NCI-H146 treated with DMSO at 0.1 percent for 48 hours (cell line): ENCODE measurements at regions not wholly inside any gene's neighbourhood (a gene's known extent, or its start where the extent isn't known, plus 50 kb on each side); places are given as distances from the start of the nearest gene placed in this dataset.

ENCODE experiments used
- DNase-seq: peaks from one replicate; lab custom pipeline; 2025; ENCODE audit not compliant: unreplicated experiment; lab: John Stamatoyannopoulos, UW

DNA sequence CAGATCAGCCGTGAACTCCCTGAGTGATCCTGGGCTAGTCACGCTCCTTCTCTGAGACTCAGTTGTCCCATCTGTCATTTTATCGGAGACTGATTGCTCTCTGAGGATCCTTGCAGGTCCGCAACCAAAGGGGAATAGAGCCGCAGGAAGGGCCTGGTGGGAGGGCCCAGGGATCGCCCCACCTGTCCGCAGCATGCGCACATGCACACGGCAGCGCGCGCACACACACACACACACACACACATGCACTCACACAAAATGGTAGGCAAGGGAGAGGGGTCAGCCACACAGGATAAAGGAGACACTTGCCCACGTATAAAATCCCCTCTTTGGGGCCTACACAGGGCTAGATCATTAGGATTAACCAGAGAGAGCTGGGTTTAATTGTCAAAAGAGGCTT, 95.6 kb upstream of the FOXP4 start:
- no peak for DNase-seq

DNA sequence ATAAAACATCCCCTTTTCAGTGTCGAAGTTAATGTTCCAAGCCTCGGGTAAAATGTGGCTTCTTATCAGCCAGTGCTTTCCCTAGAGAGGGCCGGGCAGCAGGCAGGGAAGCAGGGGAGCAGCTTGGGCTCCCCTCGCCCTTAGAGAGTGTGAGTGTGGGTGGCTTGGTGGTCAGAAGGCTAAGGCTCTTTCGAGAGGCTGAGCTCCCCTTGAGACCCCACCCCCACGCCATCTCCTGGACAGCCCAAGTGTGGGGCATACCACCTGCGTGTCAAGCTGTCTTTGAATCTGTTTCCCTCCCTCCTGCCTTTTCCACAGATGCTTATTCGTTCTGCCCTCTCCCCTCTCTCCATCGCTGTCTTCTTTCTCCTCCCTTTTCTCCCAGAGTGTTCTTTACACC, 95.1 kb upstream of the FOXP4 start:
- DNase-seq, result no peak

DNA sequence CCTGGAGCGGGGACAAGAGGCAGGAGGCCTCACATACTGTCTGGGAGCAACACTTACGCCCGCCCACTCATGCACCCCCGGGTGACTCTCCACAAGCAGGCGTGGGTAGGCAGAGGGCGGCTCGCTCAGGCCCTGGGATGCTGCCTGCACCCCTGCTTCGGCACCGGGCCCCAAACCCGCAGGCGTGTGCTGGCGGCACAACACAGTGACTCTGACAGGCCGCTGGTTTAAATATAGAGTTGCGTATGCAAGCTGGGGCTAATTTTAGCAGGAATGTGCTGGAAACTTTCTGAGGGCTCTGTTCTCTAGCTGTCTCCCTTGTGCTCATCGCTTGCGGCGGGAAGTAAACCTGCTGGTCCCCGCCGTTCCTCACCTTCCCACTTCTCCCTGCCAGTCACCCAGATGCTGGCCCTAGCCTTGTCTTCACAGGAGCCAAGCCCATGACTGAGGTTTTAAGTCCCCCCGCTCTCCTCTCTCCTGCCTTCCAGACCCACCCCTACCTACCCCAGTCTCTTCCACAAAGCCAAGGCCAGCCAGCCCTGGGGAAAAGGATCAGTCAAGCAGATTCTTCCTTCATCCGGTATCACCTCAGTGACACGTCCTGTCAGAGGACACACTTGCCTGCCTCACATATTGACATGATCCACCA, 94.5 kb upstream of the FOXP4 start:
- no peak for DNase-seq

DNA sequence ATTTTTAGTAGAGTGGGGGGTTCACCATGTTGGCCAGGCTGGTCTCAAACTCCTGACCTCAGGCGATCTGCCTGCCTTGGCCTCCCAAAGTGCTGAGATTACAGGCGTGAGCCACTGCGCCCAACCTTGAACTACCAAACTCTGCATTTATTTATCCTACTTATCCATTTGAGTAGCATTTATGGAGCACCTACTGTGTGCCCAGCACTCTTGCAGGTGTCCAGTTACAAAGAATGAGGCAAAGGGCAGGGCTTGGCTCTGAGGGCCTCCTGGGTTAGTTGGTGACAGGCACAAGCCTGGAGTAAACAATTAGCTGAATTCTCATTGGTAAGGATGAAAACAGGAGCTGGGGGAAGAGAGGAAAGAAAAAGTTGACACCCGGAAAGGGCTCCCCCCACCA, 93.4 kb upstream of the FOXP4 start:
- DNase-seq, result no peak

DNA sequence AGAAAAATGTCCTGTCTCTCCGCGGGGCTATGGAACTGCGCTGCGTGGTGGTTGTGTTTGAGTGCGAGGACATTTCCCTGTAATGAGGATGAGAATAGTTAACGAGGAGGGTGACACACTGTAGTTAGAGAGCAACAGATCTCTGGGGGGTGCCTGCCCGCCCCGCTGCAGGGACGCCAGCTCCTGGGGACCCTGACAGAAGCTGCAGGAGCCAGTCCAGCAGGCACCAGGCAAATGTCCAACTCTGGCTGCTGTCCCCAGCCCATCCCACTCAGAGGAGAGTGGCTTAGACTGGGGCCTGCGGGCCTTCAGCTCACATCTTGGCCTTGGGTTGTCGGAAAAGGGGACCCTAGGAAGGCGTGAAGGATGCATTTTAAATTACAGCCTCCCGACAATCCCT, 92.9 kb upstream of the FOXP4 start:
- no peak for DNase-seq

DNA sequence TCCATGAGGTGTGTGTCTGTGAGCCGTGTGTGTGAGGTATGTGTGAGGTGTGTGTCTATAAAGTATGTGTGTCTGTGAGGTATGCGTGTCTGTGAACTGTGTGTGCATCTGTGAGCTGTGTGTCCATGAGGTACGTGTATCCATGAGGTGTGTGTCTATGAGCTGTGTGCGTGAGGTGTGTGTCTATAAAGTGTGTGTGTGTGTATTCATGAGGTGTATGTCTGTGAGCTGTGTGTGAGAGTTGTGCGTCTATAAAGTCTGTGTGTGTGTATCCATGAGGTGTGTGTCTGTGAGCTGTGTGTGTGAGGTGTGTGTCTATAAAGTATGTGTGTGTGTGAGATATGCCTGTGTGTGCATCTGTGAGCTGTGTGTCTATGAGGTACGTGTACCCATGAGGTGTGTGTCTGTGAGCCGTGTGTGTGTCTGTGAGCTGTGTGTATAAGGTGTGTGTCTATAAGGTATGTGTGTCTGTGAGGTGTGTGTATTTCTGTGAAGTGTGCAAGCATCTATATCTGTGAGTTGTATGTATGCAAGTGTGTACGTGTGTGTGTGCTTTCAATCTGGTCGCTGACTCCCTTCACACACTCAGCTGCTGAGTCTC, 91.9 kb upstream of the FOXP4 start:
- DNase-seq, result no peak

DNA sequence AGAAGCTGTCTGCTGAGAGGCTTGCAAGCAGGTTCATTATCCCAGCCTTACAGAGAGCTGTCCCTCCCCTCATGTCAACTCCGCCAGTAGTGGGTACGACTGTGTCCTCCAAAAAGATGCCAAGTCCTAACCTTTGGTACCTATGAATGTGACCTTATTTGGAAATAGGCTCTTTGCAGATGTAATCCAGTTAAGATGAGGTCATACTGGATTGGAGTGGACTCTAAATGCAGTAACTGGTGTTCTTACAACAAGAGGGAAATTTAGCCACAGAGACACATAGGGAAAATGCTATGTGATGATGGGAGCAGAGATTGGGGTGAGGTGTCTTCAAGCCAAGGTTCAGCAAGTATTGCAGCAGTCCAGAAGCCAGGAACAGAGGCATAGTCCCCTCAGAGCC, 90.8 kb upstream of the FOXP4 start:
- no peak for DNase-seq

DNA sequence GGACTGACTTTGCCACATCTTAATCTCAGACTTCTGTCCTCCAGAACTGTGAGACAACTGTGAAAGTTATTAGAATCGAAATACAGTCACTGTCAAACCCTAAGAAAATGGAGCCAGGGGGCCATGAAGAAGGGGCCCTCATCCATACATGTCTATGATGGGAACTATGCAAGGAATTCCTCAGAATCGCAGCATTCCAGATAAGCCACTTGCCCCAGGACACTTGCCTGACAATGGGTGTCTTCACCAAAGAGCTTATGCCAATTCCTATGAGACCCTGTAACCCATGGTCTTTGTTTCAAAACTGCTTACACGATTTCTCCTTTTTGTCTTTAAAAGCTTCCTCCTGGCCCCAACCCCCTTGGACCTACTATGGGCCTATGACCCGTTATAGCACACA, 90.4 kb upstream of the FOXP4 start:
- DNase-seq, result no peak

DNA sequence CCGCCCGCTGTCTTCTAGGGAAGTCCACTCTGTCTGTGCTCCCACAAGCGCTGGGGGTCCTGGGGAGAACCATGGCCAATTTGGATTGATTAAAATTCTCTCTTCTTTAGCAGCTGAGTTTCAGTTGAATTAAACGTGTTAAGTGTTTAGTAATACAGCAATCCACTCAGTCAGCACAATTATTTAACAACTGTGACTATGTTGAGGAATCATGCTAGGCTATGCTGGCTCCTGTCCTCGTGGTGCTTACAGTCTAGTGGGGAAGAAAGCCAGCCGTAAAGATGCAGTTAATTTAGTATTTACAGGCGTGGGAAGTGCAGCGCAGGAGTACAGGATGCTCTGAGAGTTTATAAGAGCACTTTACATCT, 88.9 kb upstream of the FOXP4 start:
- no peak for DNase-seq

DNA sequence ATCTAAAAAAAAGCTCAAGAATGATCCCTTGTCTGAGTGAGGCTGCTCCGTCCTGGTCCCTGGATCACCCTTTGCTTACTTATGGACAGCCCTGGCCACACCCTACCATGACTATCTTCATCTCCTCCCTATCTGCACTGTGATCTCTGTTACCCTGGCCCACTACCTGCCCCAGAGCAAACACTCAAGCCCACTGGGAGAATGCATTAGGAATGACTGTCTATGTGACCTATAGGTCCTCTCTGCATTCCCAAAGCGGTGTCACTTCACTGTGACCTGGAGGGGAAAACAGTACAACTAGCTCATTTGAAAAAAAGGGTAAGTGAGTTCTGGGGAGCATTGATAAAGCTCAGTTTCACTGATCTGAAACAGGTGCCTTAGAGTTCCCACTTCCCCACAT, 86.4 kb upstream of the FOXP4 start:
- DNase-seq, result no peak

DNA sequence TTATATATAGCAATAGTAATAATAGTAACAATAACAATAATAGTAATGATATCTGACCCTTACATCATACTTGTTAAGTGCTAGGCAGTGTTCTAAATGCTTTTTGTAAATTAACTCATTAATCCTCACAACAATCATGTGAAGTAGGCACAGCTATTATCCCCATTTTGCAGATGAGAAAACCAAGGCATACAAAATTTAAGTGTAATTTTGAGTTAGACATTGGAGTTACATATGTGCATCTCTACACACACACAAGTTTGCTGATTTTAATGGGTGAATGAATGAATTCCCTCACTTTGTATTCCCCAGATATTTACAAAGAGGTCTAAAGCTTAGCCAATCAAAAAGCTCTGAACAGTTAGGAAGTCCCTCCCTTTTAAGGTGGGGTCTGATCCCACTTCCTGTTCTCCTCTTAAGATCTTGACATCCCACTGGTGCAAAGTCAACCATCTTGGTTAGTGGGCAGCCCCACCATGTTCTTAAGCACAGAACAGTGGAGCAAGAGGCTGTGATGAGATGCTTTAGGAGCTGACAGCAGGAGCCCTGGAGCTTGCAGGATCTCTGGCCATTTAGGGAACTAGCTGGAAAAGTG, 85.3 kb upstream of the FOXP4 start:
- no peak for DNase-seq

DNA sequence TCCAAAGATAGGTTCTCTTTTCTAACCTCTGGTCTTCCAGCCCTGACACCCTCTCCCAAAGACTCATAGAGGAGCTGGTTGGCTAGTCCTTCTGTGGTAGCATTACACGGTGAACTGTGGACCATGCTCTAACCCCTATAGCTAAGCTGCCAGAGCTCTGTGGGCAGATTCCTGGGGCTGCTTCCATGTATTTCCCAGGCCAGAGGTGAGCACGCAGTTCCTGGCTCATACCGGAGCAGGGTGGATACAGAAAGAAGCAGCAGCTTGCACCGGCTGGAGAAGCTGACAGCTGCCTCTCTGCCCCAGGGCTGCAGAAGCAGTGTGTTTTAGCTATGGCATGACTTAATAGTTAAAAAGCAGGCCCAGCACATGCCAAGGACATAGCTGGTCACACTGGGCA, 84.1 kb upstream of the FOXP4 start:
- no peak for DNase-seq

DNA sequence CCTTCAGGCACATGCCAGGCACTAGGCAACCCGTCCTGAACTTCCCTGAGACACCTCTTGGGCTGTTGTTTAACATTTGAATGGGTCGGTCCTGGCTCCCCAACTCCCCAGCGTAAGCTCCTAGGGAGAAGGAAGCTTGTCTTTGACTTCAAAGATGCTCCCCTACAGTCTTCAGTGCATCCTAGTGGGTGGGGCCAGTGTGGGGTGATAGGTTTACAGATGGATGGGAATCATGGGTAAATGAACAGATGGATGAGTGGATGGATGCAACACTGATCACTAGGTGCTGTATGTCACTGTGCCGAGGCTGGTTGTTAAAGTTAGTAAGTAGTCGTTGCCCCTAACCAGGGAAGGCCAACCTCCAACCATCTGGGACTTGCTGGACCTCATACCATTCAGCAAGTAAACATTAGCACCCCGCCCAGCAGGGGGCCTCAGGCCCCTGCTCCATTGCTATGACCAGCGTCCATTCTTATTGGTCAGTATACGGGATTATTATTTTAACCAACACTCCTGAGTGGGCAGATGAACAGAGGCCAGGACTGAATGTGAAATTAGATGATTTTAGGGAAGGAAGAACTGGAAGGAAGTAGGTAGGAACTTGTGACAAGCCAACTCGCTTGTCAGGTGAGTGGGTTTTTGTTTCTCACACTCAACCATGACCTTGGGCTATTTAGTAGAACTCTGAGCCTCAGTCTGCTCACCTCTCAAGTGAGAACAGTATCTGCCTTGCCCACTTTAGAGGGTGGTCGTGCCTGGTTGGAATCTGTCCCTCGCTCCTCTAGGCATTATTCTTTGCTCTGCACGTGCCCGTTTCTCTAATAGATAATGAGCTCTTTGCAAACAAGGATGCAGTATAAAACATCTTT, 82.9 kb upstream of the FOXP4 start:
- no peak for DNase-seq

DNA sequence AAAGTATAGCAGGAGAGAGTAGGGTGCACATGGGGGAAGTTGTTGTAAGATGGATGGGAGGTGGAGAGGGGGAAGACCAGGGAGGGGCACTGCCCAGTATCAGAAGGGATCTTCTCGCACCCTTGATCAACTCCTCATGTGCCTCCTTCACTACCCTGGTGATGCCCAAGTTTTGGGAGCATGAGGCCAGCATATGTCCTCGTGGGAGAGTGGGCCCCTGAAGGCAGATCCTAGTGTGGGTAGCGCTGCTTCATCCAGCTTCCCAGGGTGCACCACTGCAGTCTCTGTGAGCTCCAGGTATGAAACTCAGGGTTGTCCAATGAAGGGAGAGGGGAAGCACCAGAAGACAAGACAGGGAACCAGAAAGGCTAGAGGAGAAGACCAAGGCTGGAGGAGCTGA, 82.2 kb upstream of the FOXP4 start:
- no peak for DNase-seq

DNA sequence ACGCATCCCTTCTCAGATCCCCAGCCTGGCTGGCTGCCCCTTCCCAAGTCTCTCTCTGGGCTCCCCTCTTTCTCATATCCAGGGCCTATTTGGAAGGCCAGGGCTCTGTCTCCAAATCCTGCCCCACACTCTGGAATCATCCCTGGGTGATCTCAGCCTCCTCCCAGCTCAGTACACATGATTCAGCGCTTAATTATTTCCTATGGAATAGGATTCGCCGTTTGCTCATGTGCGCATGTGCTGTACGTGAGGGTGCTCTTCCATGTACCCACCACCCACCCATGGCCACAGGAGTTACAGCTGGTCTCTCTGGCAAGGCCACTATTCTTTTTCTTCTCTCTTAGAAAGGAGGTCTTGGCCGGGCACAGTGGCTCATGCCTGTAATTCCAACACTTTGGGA, 81.7 kb upstream of the FOXP4 start:
- no peak for DNase-seq

DNA sequence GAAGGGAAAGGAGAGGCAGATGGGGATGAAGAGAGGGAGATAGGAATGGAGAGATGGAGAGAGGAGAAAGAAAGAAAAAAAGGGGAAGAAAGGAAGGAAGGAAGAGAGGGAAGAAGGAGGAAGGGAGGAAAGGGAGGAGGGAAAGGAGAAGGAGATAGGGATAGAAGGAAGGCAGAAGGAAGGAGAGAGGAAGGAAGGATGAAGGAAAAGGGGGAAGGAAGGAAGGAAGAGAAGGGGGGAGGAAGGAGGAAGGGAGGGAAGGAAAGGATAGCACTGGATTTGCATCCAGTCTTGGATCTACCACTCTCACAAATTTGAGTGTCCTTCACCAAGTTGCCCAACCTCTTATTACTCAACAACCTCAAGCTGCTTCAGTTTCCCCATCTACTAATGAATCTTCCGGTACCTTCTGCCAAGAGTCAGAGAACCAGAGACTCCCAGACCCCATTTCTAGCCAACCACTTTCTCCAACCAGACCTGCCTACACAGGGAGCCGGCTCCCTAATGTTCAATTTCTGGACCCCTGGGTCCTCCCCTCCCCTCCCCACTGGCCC, 79.7 kb upstream of the FOXP4 start:
- DNase-seq, result no peak

DNA sequence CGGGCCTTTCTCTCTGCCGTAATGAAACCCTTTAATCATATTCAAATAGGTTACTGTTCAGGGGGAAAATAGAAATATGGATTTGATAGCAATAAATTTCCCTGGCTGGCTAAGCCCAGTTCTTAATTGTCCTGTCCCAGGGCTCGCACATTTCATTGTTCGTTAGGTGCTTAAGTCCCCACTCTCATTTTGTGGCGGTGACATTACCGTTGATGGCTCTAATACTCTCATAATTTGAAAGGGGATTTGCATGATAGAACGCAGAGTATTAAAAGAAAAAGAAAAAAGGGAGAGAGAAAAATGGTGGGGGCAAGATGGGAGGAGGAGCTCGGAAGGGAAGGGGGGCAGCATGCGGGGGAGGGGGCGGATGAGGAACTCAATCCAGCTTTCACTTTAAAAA, 79.1 kb upstream of the FOXP4 start:
- no peak for DNase-seq

DNA sequence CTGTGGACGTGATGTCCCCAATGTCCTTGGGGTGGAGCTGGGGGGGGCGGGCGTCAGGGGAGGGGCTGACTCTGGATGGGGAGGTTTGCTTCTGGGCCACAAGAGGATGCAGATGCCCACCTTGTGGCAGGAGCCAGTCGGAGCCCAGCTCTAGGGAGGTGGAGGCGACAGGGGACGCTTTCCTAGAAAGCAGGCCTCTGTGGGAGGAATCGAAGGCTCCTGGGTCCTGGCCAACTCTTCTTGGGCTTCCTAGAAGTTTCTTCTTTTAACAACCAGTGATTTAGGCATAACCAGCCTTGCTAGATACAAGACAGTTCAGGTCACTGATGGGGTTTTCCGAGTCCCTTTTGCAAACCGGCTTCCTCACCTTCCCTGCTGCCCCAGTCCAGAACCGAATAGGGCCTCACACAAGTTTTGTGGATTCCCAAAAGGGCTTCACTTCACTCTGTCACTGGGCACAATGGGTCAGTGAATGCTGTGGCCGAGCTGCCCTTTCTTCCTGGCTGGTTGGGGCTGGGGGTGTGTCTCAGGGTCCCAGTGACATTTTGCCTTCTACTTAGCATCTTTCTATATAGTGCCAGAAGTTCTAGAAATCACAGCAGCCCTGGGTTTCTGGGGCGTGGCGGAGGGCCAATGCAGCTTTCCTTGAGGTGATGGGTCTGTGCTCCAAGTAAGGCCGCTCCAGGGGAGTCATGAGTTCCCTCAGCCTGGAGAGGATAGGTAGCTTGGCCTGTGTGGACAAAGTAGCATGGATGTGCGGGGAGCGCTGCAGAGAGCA, 78.4 kb upstream of the FOXP4 start:
- DNase-seq, result no peak

DNA sequence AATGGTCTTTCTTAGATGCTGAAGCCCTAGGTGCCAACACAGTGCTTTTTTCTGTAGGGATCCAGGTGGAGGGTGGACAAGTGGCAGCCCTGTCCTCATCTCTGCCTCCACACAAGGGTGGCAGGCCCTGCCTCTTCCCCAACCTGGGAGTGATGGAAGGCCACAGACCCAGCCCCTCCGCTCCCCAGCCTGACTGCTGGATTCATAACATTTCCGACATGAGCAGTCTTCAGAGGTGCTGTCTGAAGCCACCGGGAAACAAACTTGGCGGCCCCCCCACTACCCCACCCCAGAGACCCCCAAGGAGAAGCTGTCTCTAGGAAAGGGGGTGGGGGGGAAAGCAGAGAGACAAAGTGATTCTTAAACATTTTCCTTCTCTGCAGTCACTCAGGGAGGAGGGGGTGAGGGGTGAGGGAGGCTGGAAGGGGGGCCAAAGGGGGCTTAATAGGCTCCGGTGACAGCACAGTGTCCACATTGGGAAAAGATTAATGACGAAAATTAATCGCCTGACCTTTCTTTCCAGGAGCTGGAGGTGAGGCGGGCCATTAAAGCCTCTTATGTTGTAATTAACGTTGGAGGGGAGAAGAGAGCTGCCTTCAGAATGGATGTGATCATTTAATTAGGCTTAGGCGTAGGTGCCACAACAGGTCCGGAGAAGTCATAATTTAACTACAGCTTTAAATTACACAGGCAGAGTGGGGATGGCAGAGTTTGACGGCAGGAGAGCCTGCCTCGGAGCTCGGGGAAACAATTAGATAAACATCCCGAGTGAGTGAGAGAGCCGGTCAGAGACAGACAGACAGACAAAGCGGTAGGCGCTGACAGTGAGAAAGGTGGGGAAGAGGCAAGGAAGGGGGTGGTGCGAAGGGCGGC, 76.8 kb upstream of the FOXP4 start:
- no peak for DNase-seq

DNA sequence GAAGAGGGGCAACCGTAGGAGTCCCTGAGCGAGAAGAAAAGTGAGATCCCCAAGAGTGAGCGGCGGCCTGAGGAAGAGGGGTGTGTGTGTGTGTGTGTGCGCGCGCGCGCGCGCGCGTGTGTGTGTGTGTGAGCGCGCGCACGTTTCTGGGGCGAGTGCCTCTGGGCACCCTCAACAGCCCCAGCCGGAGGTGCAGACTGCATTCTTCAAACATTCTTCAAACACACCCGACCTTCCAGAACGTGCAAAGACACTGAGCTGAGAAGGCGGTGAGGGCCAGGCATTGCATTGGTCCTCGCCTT, 76.2 kb upstream of the FOXP4 start:
- DNase-seq, result no peak
